SK-N-MC (cell line): ENCODE measurements at regions not wholly inside any gene's neighbourhood (a gene's known extent, or its start where the extent isn't known, plus 50 kb on each side); places are given as distances from the start of the nearest gene placed in this dataset.

Experiments
- FOXP2 ChIP-seq: optimal IDR thresholded peaks from 2 replicates; pipeline ENCODE3; 2011; ENCODE audit warnings: mild to moderate bottlenecking, moderate library complexity; ENCODE audit not compliant: insufficient read depth; ENCODE audit errors: extremely low read length, control extremely low read depth
- POLR2AphosphoS5 ChIP-seq: IDR thresholded peaks from 2 replicates; pipeline ENCODE4 v1.6.1; 2012; ENCODE audit warnings: mild to moderate bottlenecking, low read depth, low read length, borderline replicate concordance

GRCh38 chr5:77908787-77909186 is 132.6 kb upstream of the TBCA start:
- TF ChIP-seq POLR2AphosphoS5 (no peak), FOXP2 (no peak)
